GM23338 (cell line): ENCODE measurements at regions not wholly inside any gene's neighbourhood (a gene's known extent, or its start where the extent isn't known, plus 50 kb on each side); places are given as distances from the start of the nearest gene placed in this dataset.

Experiments
- ATAC-seq: fragments of 200-7000 bp; cut with Tn5 transposase; 3 replicates; pipeline ENCODE4 v1.9.1; 2020
- DNase-seq: peaks from one replicate; pipeline ENCODE4 v3.0.0-alpha.2; 2015; ENCODE audit warnings: low spot score
- H2AFZ ChIP-seq: fragments of 200-600 bp; sonication (generic); 2 replicates; pipeline ENCODE4 v1.8.0; 2016; ENCODE audit warnings: antibody characterized with exemption, mild to moderate bottlenecking, moderate library complexity
- H3F3A ChIP-seq: fragments of 200-600 bp; sonication (generic); replicated peaks from 2 replicates; pipeline ENCODE4 v1.8.0; 2017; ENCODE audit warnings: antibody characterized with exemption, mixed run types, low read depth
- H3K27ac ChIP-seq: fragments of 200-600 bp; sonication (generic); 2 replicates; pipeline ENCODE4 v1.6.1; 2016; ENCODE audit warnings: low read depth
- H3K27me3 ChIP-seq: fragments of 200-600 bp; sonication (generic); 2 replicates; pipeline ENCODE4 v1.8.0; 2016; ENCODE audit warnings: mild to moderate bottlenecking, mixed run types, moderate library complexity; ENCODE audit not compliant: insufficient read depth
- H3K36me3 ChIP-seq: fragments of 200-600 bp; sonication (generic); 2 replicates; pipeline ENCODE4 v1.8.0; 2016; ENCODE audit warnings: mild to moderate bottlenecking; ENCODE audit not compliant: insufficient read depth
- H3K4me1 ChIP-seq: fragments of 200-600 bp; sonication (generic); 2 replicates; pipeline ENCODE4 v1.8.0; 2016; ENCODE audit warnings: mild to moderate bottlenecking, moderate library complexity; ENCODE audit not compliant: insufficient read depth
- H3K4me2 ChIP-seq: fragments of 200-600 bp; sonication (generic); 2 replicates; pipeline ENCODE4 v1.7.1; 2017; ENCODE audit warnings: mixed run types
- H3K4me3 ChIP-seq: fragments of 200-600 bp; sonication (generic); 2 replicates; pipeline ENCODE4 v1.6.1; 2016; ENCODE audit warnings: mixed run types
- H3K79me2 ChIP-seq: fragments of 200-600 bp; sonication (generic); replicated peaks from 2 replicates; pipeline ENCODE4 v1.8.0; 2017; ENCODE audit warnings: mild to moderate bottlenecking; ENCODE audit not compliant: insufficient read depth
- H3K9me2 ChIP-seq: fragments of 200-600 bp; sonication (generic); 2 replicates; pipeline ENCODE4 v1.8.0; 2017; ENCODE audit not compliant: insufficient read depth
- H4K20me1 ChIP-seq: fragments of 200-600 bp; sonication (generic); replicated peaks from 2 replicates; pipeline ENCODE4 v1.8.0; 2017; ENCODE audit warnings: mild to moderate bottlenecking; ENCODE audit not compliant: insufficient read depth
- H3K27ac Mint-ChIP-seq: 2 replicates; pipeline ENCODE4 v1.8.0; 2020; ENCODE audit warnings: inconsistent platforms, mild to moderate bottlenecking, moderate library complexity, mixed read lengths
- H3K27me3 Mint-ChIP-seq: 3 replicates; pipeline ENCODE4 v1.8.0; 2022; ENCODE audit warnings: low read depth, mild to moderate bottlenecking, moderate library complexity, mixed read lengths, inconsistent platforms; ENCODE audit not compliant: insufficient read depth, poor library complexity
- H3K36me3 Mint-ChIP-seq: 3 replicates; pipeline ENCODE4 v1.8.0; 2021; ENCODE audit warnings: low read depth, mild to moderate bottlenecking, inconsistent platforms, moderate library complexity, mixed read lengths
- H3K4me1 Mint-ChIP-seq: 3 replicates; pipeline ENCODE4 v1.8.0; 2020; ENCODE audit warnings: mild to moderate bottlenecking, inconsistent platforms, mixed read lengths
- H3K4me3 Mint-ChIP-seq: 3 replicates; pipeline ENCODE4 v1.8.0; 2021; ENCODE audit warnings: moderate library complexity, mild to moderate bottlenecking, inconsistent platforms, mixed read lengths
- H3K9me3 Mint-ChIP-seq: 3 replicates; pipeline ENCODE4 v1.8.0; 2020; ENCODE audit warnings: moderate library complexity, mild to moderate bottlenecking, inconsistent platforms, mixed read lengths
- CREB1 ChIP-seq: fragments of 250-450 bp; sonication (Bioruptor Pico); IDR thresholded peaks from 2 replicates; pipeline ENCODE4 v1.5.0; 2020; ENCODE audit warnings: low read depth, mild to moderate bottlenecking, moderate library complexity
- CTCF ChIP-seq, 2 experiments: fragments of 200-600 bp in 1 of 2; sonication (generic) in 1 of 2; conservative IDR thresholded peaks; 2 replicates each; pipeline versions ENCODE4 v1.5.1 to v1.6.1; 2016 to 2017; ENCODE audit warnings: antibody characterized with exemption in 2 of 2, low read depth in 2 of 2, mild to moderate bottlenecking in 2 of 2, moderate library complexity in 1 of 2
- EZH2 ChIP-seq: fragments of 200-600 bp; sonication (generic); IDR thresholded peaks from one replicate; pipeline ENCODE4 v1.8.0; 2017; ENCODE audit warnings: antibody characterized with exemption, mild to moderate bottlenecking, low read depth; ENCODE audit not compliant: unreplicated experiment
- EZH2phosphoT487 ChIP-seq: fragments of 200-600 bp; sonication (generic); IDR thresholded peaks from one replicate; pipeline ENCODE4 v1.8.1; 2018; ENCODE audit warnings: antibody characterized with exemption; ENCODE audit not compliant: unreplicated experiment
- JUNB ChIP-seq: IDR thresholded peaks from one replicate; pipeline ENCODE4 v1.6.1; 2016; ENCODE audit warnings: antibody characterized with exemption; ENCODE audit not compliant: unreplicated experiment
- NANOG ChIP-seq: IDR thresholded peaks from 2 replicates; pipeline ENCODE4 v1.6.1; 2016; ENCODE audit warnings: antibody characterized with exemption, borderline replicate concordance
- POLR2AphosphoS5 ChIP-seq: IDR thresholded peaks from 2 replicates; pipeline ENCODE4 v1.6.1; 2016; ENCODE audit warnings: antibody characterized with exemption, low read depth
- REST ChIP-seq: IDR thresholded peaks from one replicate; pipeline ENCODE4 v1.6.1; 2018; ENCODE audit warnings: antibody characterized with exemption; ENCODE audit not compliant: unreplicated experiment
- STAT1 ChIP-seq: IDR thresholded peaks from one replicate; pipeline ENCODE4 v1.6.1; 2016; ENCODE audit warnings: antibody characterized with exemption; ENCODE audit not compliant: unreplicated experiment
- ZNF114 ChIP-seq: fragments of 250-450 bp; sonication (Bioruptor Pico); IDR thresholded peaks from 2 replicates; pipeline ENCODE4 v1.5.0; 2020; ENCODE audit warnings: mild to moderate bottlenecking, moderate library complexity
- ZNF331 ChIP-seq: fragments of 250-450 bp; sonication (Bioruptor Pico); IDR thresholded peaks from 2 replicates; pipeline ENCODE4 v1.5.0; 2020; ENCODE audit warnings: low read depth, mild to moderate bottlenecking, moderate library complexity
- TF ChIP-seq, protein P1 (sequence below): IDR thresholded peaks from 2 replicates; pipeline ENCODE4 v1.6.1; 2016; ENCODE audit warnings: antibody characterized with exemption
- TF ChIP-seq, protein P2 (sequence below): fragments of 250-450 bp; sonication (Bioruptor Pico); IDR thresholded peaks from 2 replicates; pipeline ENCODE4 v1.5.0; 2020; ENCODE audit warnings: mild to moderate bottlenecking, moderate library complexity

- Mint-ChIP-seq H3K4me1 (peaks cover 3% of the 10 kb centered on the region; the same call in 1 of the 3 replicates), H3K4me3 (no peak overlapping the region), H3K36me3 (no peaks in the 10 kb centered on the region), H3K9me3 (no peaks in the 10 kb centered on the region), H3K27me3 (no peaks in the 10 kb centered on the region), H3K27ac (no peak overlapping the region)
- DNase-seq (no peak), ATAC-seq (no peak)
- H3K36me3 ChIP-seq: no peaks in the 10 kb centered on the region
- no peaks in the 10 kb centered on the region for H3K9me2 ChIP-seq
- no peak for TF ChIP-seq CREB1 (CRISPR knock-in tag)
- no peak for TF ChIP-seq EZH2
- no peak for TF ChIP-seq STAT1
- TF ChIP-seq ZNF114 (CRISPR knock-in tag): no peak
- no peak for TF ChIP-seq EZH2phosphoT487
- no peak for TF ChIP-seq NANOG
- no peak for TF ChIP-seq CTCF (conservative IDR thresholded peaks at IDR 0.05; ENCODE audit: low read depth in 2 of 2)
- no peak for TF ChIP-seq ZNF331 (CRISPR knock-in tag)
- TF ChIP-seq JUNB: no peak
- TF ChIP-seq, protein P1, sequence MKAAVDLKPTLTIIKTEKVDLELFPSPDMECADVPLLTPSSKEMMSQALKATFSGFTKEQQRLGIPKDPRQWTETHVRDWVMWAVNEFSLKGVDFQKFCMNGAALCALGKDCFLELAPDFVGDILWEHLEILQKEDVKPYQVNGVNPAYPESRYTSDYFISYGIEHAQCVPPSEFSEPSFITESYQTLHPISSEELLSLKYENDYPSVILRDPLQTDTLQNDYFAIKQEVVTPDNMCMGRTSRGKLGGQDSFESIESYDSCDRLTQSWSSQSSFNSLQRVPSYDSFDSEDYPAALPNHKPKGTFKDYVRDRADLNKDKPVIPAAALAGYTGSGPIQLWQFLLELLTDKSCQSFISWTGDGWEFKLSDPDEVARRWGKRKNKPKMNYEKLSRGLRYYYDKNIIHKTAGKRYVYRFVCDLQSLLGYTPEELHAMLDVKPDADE: no peak
- no peak for TF ChIP-seq REST
- no peak for TF ChIP-seq POLR2AphosphoS5
- TF ChIP-seq, protein P2, sequence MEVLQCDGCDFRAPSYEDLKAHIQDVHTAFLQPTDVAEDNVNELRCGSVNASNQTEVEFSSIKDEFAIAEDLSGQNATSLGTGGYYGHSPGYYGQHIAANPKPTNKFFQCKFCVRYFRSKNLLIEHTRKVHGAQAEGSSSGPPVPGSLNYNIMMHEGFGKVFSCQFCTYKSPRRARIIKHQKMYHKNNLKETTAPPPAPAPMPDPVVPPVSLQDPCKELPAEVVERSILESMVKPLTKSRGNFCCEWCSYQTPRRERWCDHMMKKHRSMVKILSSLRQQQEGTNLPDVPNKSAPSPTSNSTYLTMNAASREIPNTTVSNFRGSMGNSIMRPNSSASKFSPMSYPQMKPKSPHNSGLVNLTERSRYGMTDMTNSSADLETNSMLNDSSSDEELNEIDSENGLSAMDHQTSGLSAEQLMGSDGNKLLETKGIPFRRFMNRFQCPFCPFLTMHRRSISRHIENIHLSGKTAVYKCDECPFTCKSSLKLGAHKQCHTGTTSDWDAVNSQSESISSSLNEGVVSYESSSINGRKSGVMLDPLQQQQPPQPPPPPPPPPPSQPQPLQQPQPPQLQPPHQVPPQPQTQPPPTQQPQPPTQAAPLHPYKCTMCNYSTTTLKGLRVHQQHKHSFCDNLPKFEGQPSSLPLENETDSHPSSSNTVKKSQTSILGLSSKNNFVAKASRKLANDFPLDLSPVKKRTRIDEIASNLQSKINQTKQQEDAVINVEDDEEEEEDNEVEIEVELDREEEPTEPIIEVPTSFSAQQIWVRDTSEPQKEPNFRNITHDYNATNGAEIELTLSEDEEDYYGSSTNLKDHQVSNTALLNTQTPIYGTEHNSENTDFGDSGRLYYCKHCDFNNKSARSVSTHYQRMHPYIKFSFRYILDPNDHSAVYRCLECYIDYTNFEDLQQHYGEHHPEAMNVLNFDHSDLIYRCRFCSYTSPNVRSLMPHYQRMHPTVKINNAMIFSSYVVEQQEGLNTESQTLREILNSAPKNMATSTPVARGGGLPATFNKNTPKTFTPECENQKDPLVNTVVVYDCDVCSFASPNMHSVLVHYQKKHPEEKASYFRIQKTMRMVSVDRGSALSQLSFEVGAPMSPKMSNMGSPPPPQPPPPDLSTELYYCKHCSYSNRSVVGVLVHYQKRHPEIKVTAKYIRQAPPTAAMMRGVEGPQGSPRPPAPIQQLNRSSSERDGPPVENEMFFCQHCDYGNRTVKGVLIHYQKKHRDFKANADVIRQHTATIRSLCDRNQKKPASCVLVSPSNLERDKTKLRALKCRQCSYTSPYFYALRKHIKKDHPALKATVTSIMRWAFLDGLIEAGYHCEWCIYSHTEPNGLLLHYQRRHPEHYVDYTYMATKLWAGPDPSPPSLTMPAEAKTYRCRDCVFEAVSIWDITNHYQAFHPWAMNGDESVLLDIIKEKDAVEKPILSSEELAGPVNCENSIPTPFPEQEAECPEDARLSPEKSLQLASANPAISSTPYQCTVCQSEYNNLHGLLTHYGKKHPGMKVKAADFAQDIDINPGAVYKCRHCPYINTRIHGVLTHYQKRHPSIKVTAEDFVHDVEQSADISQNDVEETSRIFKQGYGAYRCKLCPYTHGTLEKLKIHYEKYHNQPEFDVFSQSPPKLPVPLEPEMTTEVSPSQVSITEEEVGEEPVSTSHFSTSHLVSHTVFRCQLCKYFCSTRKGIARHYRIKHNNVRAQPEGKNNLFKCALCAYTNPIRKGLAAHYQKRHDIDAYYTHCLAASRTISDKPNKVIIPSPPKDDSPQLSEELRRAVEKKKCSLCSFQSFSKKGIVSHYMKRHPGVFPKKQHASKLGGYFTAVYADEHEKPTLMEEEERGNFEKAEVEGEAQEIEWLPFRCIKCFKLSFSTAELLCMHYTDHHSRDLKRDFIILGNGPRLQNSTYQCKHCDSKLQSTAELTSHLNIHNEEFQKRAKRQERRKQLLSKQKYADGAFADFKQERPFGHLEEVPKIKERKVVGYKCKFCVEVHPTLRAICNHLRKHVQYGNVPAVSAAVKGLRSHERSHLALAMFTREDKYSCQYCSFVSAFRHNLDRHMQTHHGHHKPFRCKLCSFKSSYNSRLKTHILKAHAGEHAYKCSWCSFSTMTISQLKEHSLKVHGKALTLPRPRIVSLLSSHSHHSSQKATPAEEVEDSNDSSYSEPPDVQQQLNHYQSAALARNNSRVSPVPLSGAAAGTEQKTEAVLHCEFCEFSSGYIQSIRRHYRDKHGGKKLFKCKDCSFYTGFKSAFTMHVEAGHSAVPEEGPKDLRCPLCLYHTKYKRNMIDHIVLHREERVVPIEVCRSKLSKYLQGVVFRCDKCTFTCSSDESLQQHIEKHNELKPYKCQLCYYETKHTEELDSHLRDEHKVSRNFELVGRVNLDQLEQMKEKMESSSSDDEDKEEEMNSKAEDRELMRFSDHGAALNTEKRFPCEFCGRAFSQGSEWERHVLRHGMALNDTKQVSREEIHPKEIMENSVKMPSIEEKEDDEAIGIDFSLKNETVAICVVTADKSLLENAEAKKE (CRISPR knock-in tag): no peak
- no peak overlapping the region for H3K27ac ChIP-seq
- H3K4me2 ChIP-seq: no peak overlapping the region
- no peak overlapping the region for H2AFZ ChIP-seq
- no peaks in the 10 kb centered on the region for H3K79me2 ChIP-seq
- no peaks in the 10 kb centered on the region for H4K20me1 ChIP-seq
- H3K27me3 ChIP-seq: no peaks in the 10 kb centered on the region
- no peaks in the 10 kb centered on the region for H3K4me1 ChIP-seq
- H3K4me3 ChIP-seq: no peak overlapping the region
- H3F3A ChIP-seq: no peaks in the 10 kb centered on the region
These were observed 100.5 kb upstream of the SLC25A13 start for GRCh38 chr7:96422388-96422787.
